AG09319 (cell line): ENCODE measurements at regions not wholly inside any gene's neighbourhood (a gene's known extent, or its start where the extent isn't known, plus 50 kb on each side); places are given as distances from the start of the nearest gene placed in this dataset.

Source experiments
- DNase-seq: peaks from one replicate; pipeline ENCODE4 v3.0.0-alpha.2; 2010; ENCODE audit warnings: low read depth; ENCODE audit errors: extremely low read depth
- TF ChIP-seq, protein P1 (sequence below): IDR thresholded peaks from 2 replicates; pipeline ENCODE4 v1.5.1; 2011; ENCODE audit warnings: low read depth, mild to moderate bottlenecking, inconsistent platforms, low read length, moderate library complexity

DNA sequence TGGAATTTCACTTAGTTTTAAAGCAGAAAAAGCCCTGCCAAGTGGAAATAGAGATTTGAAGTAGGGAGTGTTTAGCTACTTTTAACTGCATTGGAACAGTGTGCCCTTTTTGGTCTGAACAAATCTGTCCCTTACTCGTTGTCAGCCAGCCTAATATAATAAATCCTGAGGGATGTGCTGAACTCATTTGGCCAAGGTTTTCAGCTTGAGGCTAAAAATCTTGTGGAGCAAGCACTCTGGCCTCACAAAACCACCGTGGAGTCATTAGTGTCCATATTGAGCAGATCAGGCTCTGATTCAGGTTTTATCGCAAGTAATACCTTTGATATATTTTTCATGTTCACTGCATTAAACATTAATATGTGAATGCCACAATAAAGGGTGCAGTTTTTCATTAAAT, 383.5 kb downstream of the FRK start:
- TF ChIP-seq, protein P1, sequence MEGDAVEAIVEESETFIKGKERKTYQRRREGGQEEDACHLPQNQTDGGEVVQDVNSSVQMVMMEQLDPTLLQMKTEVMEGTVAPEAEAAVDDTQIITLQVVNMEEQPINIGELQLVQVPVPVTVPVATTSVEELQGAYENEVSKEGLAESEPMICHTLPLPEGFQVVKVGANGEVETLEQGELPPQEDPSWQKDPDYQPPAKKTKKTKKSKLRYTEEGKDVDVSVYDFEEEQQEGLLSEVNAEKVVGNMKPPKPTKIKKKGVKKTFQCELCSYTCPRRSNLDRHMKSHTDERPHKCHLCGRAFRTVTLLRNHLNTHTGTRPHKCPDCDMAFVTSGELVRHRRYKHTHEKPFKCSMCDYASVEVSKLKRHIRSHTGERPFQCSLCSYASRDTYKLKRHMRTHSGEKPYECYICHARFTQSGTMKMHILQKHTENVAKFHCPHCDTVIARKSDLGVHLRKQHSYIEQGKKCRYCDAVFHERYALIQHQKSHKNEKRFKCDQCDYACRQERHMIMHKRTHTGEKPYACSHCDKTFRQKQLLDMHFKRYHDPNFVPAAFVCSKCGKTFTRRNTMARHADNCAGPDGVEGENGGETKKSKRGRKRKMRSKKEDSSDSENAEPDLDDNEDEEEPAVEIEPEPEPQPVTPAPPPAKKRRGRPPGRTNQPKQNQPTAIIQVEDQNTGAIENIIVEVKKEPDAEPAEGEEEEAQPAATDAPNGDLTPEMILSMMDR, result no peak
- DNase-seq, result no peak

DNA sequence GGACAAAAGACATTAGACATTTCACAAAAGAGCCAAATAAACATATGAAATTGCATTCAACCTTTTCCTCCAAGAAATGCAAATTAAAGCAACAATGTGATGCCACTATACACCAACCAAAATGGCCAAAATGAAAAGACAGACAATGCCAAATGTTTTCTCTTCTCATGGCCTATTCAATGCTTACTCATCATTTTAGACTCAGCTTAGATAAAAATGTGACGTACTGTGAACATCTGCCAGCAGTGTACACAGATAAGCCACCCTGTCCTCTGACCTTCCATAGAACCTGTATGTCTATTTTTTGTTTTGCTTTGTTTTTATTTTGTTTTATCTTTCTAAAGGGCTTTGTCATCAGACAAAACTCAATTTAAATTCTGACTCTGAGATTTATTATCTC, 385.2 kb downstream of the FRK start:
- no peak for DNase-seq
- TF ChIP-seq, protein P1, result no peak

DNA sequence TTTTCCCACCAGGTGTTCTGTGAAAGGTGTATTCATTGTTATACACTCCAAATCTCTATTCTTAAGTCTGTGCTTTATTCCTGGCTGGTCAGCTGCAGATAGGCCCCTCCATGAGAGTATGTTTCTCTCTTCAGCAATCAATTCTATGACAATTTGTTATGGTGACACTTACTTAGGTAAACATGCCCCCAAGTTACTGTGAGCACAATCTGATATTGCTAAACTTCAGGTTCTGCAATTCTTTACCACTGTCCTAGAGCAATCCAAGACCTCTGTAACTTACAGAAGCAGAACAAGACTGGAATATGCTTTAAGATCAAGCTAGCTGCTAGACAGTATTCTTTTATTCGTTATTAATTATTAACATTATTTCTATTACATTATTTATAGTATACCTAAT, 391.9 kb downstream of the FRK start:
- TF ChIP-seq, protein P1, result no peak
- no peak for DNase-seq

DNA sequence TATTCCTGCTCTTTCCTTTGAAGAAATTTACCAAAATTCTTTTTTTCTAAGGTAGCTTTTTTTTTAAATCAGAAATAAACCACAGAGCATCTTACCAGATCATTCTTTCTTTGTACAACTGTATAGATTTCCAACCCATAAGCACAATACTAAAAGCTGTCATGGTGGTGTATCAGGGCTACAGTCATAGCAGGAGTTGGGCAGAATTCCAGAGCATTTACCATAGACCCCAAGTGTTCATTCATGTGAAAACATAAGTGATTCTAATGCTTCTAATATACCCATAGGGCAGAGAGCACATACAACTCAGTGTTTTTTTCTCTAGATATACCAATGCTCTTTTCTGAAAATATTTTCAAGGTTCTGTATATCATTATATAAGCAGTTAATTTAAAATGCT, 392.5 kb downstream of the FRK start:
- DNase-seq, result no peak
- TF ChIP-seq, protein P1, result no peak

DNA sequence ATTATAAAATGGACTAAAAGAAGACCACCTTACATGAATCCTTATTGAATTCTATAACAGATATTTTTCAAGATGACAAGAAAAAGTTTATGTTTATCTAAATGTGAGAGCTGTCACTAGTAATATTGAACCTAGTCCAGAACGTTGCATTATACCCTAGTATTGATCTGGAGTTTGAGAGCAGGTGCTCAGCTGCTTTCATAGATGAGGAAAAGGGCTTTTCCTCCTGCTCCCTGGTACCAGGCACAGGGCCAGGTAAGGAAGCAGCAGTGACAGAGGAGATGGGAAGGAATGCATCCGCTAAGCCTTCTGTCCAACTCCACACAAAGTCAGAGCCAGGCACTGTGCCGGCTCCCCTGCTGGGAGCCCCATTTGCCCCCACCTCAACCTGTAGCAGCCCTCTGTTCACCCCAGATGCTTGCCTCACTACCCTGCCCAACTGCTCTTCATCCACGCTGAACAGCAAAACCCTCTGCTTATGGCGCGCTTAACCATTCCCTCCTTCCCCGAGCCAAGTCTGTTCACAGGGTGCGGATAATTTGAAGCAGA, 393.1 kb downstream of the FRK start:
- TF ChIP-seq, protein P1, result no peak
- no peak for DNase-seq

DNA sequence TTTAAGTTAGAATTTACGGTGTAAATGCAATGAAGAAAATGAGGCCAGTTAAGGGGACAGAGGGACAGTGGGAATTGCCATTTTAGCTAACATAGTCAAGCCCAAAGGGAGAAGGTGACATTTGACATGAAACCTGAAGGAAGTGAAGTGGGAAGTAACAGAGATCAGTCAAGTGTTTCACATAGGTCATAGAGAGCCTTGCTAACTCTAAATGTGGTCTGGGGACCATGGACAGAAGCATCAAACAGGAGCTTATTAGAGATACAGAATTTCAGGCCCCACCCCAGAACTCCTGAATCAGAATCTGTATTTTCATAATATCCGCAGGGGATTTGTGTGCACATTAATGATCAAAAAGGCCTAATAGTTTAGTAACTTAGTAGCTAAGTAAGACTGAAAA, 393.7 kb downstream of the FRK start:
- DNase-seq, result no peak
- TF ChIP-seq, protein P1, result no peak

DNA sequence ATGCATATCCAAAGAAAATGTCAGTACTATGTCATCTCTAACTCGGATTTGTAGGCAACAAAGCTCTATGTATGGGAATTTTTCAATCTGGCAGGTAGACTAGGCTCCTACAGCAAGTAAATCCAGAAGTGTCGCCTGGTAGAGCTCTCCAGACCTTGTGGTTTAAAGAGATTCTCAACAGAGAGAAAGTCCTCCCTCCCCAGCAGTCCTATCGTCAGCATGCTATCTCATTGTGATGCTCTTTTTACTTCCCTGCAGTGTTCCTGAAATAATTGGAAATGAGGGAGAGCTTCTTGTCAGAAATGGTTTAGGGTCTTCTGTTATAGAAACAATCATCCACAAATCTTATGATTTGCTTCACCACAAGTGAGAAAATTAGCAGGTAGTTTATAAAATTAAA, 395.4 kb downstream of the FRK start:
- no peak for DNase-seq
- TF ChIP-seq, protein P1, result no peak
